Liver (tissue), 8 donors: ENCODE measurements at regions not wholly inside any gene's neighbourhood (a gene's known extent, or its start where the extent isn't known, plus 50 kb on each side); places are given as distances from the start of the nearest gene placed in this dataset.

Experiments
- DNase-seq: peaks from one replicate; pipeline ENCODE4 v3.0.0-alpha.2; 2017; ENCODE audit warnings: low spot score
- H3K27ac ChIP-seq, 2 donors: one replicate each; pipeline ENCODE4 v1.7.0; 2013; ENCODE audit warnings: inconsistent platforms in 2 of 2, low read length in 2 of 2, control low read depth in 1 of 2, low read depth in 1 of 2, mild to moderate bottlenecking in 1 of 2
- H3K27me3 ChIP-seq, 4 donors: one replicate each; pipeline versions ENCODE4 v1.6.1 to v1.7.0; 2013; ENCODE audit warnings: low read length in 3 of 4, inconsistent platforms in 1 of 4, mild to moderate bottlenecking in 1 of 4, moderate library complexity in 1 of 4; ENCODE audit not compliant: control insufficient read depth in 4 of 4, insufficient read depth in 4 of 4
- H3K36me3 ChIP-seq, 4 donors: one replicate each; pipeline versions ENCODE4 v1.6.1 to v1.7.0; 2013; ENCODE audit warnings: low read length in 3 of 4, mild to moderate bottlenecking in 3 of 4, low read depth in 1 of 4, moderate library complexity in 1 of 4; ENCODE audit not compliant: control insufficient read depth in 4 of 4, insufficient read depth in 3 of 4
- H3K4me1 ChIP-seq, 4 donors: one replicate each; pipeline versions ENCODE4 v1.6.1 to v1.7.0; 2013; ENCODE audit warnings: low read length in 3 of 4, mild to moderate bottlenecking in 3 of 4, moderate library complexity in 1 of 4; ENCODE audit not compliant: control insufficient read depth in 4 of 4, insufficient read depth in 4 of 4
- H3K4me3 ChIP-seq, 3 donors: one replicate each; pipeline versions ENCODE4 v1.6.1 to v1.7.0; 2013; ENCODE audit warnings: low read length in 3 of 3, control low read depth in 1 of 3, low read depth in 1 of 3, mild to moderate bottlenecking in 1 of 3
- H3K9ac ChIP-seq, 2 donors: one replicate each; pipeline ENCODE4 v1.7.0; 2013; ENCODE audit warnings: low read length in 2 of 2, mild to moderate bottlenecking in 2 of 2, moderate library complexity in 2 of 2, control low read depth in 1 of 2, low read depth in 1 of 2
- H3K9me3 ChIP-seq, 4 donors: one replicate each; pipeline versions ENCODE4 v1.6.1 to v1.7.0; 2013; ENCODE audit warnings: low read length in 3 of 4; ENCODE audit not compliant: control insufficient read depth in 4 of 4
- ATF3 ChIP-seq: IDR thresholded peaks from 2 replicates; pipeline ENCODE4 v1.6.1; 2016; ENCODE audit warnings: antibody characterized with exemption
- EGR1 ChIP-seq, 2 donors: IDR thresholded peaks; 2 replicates each; pipeline ENCODE4 v1.6.1; 2016 to 2018; ENCODE audit warnings: antibody characterized with exemption in 2 of 2, low read depth in 2 of 2
- FOXA1 ChIP-seq: IDR thresholded peaks from 2 replicates; pipeline ENCODE4 v1.6.1; 2016; ENCODE audit warnings: antibody characterized with exemption
- FOXA2 ChIP-seq: IDR thresholded peaks from 2 replicates; pipeline ENCODE4 v1.6.1; 2016; ENCODE audit warnings: antibody characterized with exemption
- GABPA ChIP-seq, 2 donors: IDR thresholded peaks in 1 of 2; conservative IDR thresholded peaks in 1 of 2; 2 replicates each; pipeline ENCODE4 v1.6.1; 2016; ENCODE audit warnings: antibody characterized with exemption in 2 of 2, mild to moderate bottlenecking in 1 of 2, moderate library complexity in 1 of 2
- HNF4A ChIP-seq, 2 donors: conservative IDR thresholded peaks; 2 replicates each; pipeline ENCODE4 v1.6.1; 2016; ENCODE audit warnings: antibody characterized with exemption in 2 of 2, mild to moderate bottlenecking in 2 of 2
- HNF4G ChIP-seq: IDR thresholded peaks from 2 replicates; pipeline ENCODE4 v1.6.1; 2016; ENCODE audit warnings: antibody characterized with exemption
- JUND ChIP-seq, 2 donors: IDR thresholded peaks; 2 replicates each; pipeline ENCODE4 v1.6.1; 2016; ENCODE audit warnings: antibody characterized with exemption in 2 of 2
- NR2F2 ChIP-seq: IDR thresholded peaks from 2 replicates; pipeline ENCODE4 v1.6.1; 2016; ENCODE audit warnings: antibody characterized with exemption
- RAD21 ChIP-seq, 2 donors: IDR thresholded peaks; 2 replicates each; pipeline ENCODE4 v1.6.1; 2016; ENCODE audit warnings: antibody characterized with exemption in 2 of 2, mild to moderate bottlenecking in 2 of 2
- RXRA ChIP-seq, 2 donors: IDR thresholded peaks; 2 replicates each; pipeline ENCODE4 v1.6.1; 2017 to 2018; ENCODE audit warnings: antibody characterized with exemption in 2 of 2, mild to moderate bottlenecking in 1 of 2
- TAF1 ChIP-seq: conservative IDR thresholded peaks from 2 replicates; pipeline ENCODE4 v1.6.1; 2016; ENCODE audit warnings: antibody characterized with exemption, mild to moderate bottlenecking
- YY1 ChIP-seq: IDR thresholded peaks from 2 replicates; pipeline ENCODE4 v1.6.1; 2016; ENCODE audit warnings: antibody characterized with exemption, mild to moderate bottlenecking
- ZBTB33 ChIP-seq: IDR thresholded peaks from 2 replicates; pipeline ENCODE4 v1.6.1; 2016; ENCODE audit warnings: antibody characterized with exemption
- WGBS: extraction: QIAGEN DNeasy Blood & Tissue Kit; methylation state at CpG from one replicate; pipeline ENCODE4 v1.1.7; 2013; 5-methylcytosine and 5-hydroxymethylcytosine counted together
- TF ChIP-seq, protein P1 (sequence below): fragments of 150-350 bp; IDR thresholded peaks from 2 replicates; pipeline ENCODE4 v1.5.1; 2017; ENCODE audit warnings: improper control_type of control experiment, low read depth, low read length; ENCODE audit not compliant: missing input control
- TF ChIP-seq, protein P2 (sequence below): IDR thresholded peaks from 2 replicates; pipeline ENCODE4 v1.6.1; 2016; ENCODE audit warnings: antibody characterized with exemption
- donor health status: healthy.
- donor health status: healthy.
- donor health status: healthy.
- donor health status: healthy.
- donor health status: healthy.

- no peaks in the 10 kb centered on the region for H3K9me3 ChIP-seq
- WGBS = 97% methylated on average over 6 of the region's 6 CpGs
- H3K4me3 ChIP-seq = no peak overlapping the region
These were observed 452.5 kb downstream of the HS3ST3B1 start for GRCh38 chr17:14753383-14753782.

GRCh38 chr17:14752011-14752410 lies 451.1 kb downstream of the HS3ST3B1 start:
- no peaks in the 10 kb centered on the region for H3K27me3 ChIP-seq
- no peak overlapping the region for H3K4me3 ChIP-seq
- H3K27ac ChIP-seq = no peak overlapping the region
- H3K36me3 ChIP-seq = no peaks in the 10 kb centered on the region
- H3K9me3 ChIP-seq = no peaks in the 10 kb centered on the region
- no peak for DNase-seq
- peaks cover 2 to 15% (median 5%) of the 10 kb centered on the region in 4 donors for H3K4me1 ChIP-seq
- 89% methylated on average over 2 of the region's 2 CpGs for WGBS
- no peak overlapping the region for H3K9ac ChIP-seq
- TF ChIP-seq, protein P1, sequence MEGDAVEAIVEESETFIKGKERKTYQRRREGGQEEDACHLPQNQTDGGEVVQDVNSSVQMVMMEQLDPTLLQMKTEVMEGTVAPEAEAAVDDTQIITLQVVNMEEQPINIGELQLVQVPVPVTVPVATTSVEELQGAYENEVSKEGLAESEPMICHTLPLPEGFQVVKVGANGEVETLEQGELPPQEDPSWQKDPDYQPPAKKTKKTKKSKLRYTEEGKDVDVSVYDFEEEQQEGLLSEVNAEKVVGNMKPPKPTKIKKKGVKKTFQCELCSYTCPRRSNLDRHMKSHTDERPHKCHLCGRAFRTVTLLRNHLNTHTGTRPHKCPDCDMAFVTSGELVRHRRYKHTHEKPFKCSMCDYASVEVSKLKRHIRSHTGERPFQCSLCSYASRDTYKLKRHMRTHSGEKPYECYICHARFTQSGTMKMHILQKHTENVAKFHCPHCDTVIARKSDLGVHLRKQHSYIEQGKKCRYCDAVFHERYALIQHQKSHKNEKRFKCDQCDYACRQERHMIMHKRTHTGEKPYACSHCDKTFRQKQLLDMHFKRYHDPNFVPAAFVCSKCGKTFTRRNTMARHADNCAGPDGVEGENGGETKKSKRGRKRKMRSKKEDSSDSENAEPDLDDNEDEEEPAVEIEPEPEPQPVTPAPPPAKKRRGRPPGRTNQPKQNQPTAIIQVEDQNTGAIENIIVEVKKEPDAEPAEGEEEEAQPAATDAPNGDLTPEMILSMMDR = no peak
- TF ChIP-seq HNF4A (conservative IDR thresholded peaks at IDR 0.05) (no peak), EGR1 (IDR thresholded peaks at IDR 0.05; ENCODE audit: low read depth in 2 of 2) (no peak), FOXA2 (no peak), FOXA1 (no peak), ZBTB33 (no peak), YY1 (no peak), NR2F2 (no peak)
- TF ChIP-seq, protein P2, sequence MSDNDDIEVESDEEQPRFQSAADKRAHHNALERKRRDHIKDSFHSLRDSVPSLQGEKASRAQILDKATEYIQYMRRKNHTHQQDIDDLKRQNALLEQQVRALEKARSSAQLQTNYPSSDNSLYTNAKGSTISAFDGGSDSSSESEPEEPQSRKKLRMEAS = no peak

More at GRCh38 chr17:14753383-14753782, 452.5 kb downstream of the HS3ST3B1 start:
- TF ChIP-seq, protein P2 = no peak
- no peak for TF ChIP-seq ATF3
- TF ChIP-seq GABPA (IDR thresholded peaks at IDR 0.05 in 1 of 2, conservative IDR thresholded peaks at IDR 0.05 in 1 of 2) = no peak
- no peak for TF ChIP-seq HNF4G
- no peak for TF ChIP-seq FOXA1
- no peak for TF ChIP-seq NR2F2
- no peak for TF ChIP-seq RAD21 (IDR thresholded peaks at IDR 0.05)
- TF ChIP-seq JUND (IDR thresholded peaks at IDR 0.05) = no peak
- no peak for TF ChIP-seq HNF4A (conservative IDR thresholded peaks at IDR 0.05)
- TF ChIP-seq ZBTB33 = no peak
- no peak for TF ChIP-seq TAF1
- no peak for TF ChIP-seq RXRA (IDR thresholded peaks at IDR 0.05)
- TF ChIP-seq YY1 = no peak
- TF ChIP-seq EGR1 (IDR thresholded peaks at IDR 0.05; ENCODE audit: low read depth in 2 of 2) = no peak
- no peak for TF ChIP-seq FOXA2
- Histone ChIP-seq H3K4me1 (peaks cover 2 to 23% (median 5%) of the 10 kb centered on the region in 4 donors), H3K27me3 (no peaks in the 10 kb centered on the region), H3K9ac (no peak overlapping the region), H3K36me3 (no peaks in the 10 kb centered on the region), H3K27ac (no peak overlapping the region)
- no peak for DNase-seq
